HL-60 (cell line): ENCODE measurements at regions not wholly inside any gene's neighbourhood (a gene's known extent, or its start where the extent isn't known, plus 50 kb on each side); places are given as distances from the start of the nearest gene placed in this dataset.

Experiments used
- DNase-seq, 2 experiments: peaks; one replicate each; pipeline ENCODE4 v3.0.0-alpha.2; 2010 to 2020; ENCODE audit warnings: low read depth in 1 of 2, low spot score in 1 of 2
- H3K27ac ChIP-seq: fragments of 250-450 bp; sonication (Bioruptor Pico); replicated peaks from 2 replicates; pipeline ENCODE4 v1.5.1; 2020; ENCODE audit warnings: mild to moderate bottlenecking, moderate library complexity
- H3K27me3 ChIP-seq: fragments of 250-450 bp; sonication (Bioruptor Pico); 2 replicates; pipeline ENCODE4 v1.5.1; 2021; ENCODE audit warnings: mild to moderate bottlenecking, moderate library complexity; ENCODE audit not compliant: insufficient read depth, poor library complexity, severe bottlenecking
- H3K4me3 ChIP-seq: replicated peaks from 2 replicates; pipeline ENCODE4 v1.5.1; 2011; ENCODE audit warnings: mild to moderate bottlenecking, control low read depth, low read length; ENCODE audit not compliant: insufficient read depth
- GABPA ChIP-seq: IDR thresholded peaks from 2 replicates; pipeline ENCODE4 v1.6.1; 2012; ENCODE audit warnings: low read depth
- POLR2AphosphoS5 ChIP-seq: IDR thresholded peaks from 2 replicates; pipeline ENCODE4 v1.6.1; 2012; ENCODE audit warnings: low read depth
- SPI1 ChIP-seq: IDR thresholded peaks from 2 replicates; pipeline ENCODE4 v1.6.1; 2012; ENCODE audit warnings: low read depth, mild to moderate bottlenecking, borderline replicate concordance
- TF ChIP-seq, protein P1 (sequence below): IDR thresholded peaks from one replicate; pipeline ENCODE4 v1.5.1; 2011; ENCODE audit warnings: low read length, control low read depth, inconsistent platforms; ENCODE audit not compliant: insufficient read depth
- TF ChIP-seq, protein P2 (sequence below): IDR thresholded peaks from 2 replicates; pipeline ENCODE4 v1.6.1; 2012; ENCODE audit warnings: low read depth; ENCODE audit not compliant: insufficient replicate concordance

DNA sequence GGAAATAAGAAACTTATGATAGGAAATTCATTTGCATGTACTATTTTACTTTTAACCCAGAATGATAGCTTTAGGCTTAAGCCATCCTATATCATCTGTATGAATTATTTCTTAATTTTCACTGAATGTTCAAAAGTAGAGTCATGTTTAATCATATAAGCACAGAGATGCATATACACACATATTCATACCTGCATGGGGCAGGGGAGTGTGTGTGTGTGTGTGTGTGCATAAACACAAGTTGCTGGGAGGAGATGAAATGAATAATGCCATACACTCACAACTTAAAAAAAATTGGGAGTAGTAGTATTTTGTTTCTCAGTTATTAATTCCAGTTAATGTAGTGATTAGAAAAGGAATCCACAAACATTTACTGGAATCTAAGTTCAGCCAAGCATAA is 83.1 kb upstream of the IKZF1 start:
- Histone ChIP-seq H3K4me3 (no peak overlapping the region), H3K27me3 (no peaks in the 10 kb centered on the region), H3K27ac (peak overlapping the region; percentile 61)
- no peak for DNase-seq
- TF ChIP-seq SPI1 (no peak), POLR2AphosphoS5 (no peak), GABPA (no peak)
- TF ChIP-seq, protein P1, sequence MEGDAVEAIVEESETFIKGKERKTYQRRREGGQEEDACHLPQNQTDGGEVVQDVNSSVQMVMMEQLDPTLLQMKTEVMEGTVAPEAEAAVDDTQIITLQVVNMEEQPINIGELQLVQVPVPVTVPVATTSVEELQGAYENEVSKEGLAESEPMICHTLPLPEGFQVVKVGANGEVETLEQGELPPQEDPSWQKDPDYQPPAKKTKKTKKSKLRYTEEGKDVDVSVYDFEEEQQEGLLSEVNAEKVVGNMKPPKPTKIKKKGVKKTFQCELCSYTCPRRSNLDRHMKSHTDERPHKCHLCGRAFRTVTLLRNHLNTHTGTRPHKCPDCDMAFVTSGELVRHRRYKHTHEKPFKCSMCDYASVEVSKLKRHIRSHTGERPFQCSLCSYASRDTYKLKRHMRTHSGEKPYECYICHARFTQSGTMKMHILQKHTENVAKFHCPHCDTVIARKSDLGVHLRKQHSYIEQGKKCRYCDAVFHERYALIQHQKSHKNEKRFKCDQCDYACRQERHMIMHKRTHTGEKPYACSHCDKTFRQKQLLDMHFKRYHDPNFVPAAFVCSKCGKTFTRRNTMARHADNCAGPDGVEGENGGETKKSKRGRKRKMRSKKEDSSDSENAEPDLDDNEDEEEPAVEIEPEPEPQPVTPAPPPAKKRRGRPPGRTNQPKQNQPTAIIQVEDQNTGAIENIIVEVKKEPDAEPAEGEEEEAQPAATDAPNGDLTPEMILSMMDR, result no peak
- TF ChIP-seq, protein P2, sequence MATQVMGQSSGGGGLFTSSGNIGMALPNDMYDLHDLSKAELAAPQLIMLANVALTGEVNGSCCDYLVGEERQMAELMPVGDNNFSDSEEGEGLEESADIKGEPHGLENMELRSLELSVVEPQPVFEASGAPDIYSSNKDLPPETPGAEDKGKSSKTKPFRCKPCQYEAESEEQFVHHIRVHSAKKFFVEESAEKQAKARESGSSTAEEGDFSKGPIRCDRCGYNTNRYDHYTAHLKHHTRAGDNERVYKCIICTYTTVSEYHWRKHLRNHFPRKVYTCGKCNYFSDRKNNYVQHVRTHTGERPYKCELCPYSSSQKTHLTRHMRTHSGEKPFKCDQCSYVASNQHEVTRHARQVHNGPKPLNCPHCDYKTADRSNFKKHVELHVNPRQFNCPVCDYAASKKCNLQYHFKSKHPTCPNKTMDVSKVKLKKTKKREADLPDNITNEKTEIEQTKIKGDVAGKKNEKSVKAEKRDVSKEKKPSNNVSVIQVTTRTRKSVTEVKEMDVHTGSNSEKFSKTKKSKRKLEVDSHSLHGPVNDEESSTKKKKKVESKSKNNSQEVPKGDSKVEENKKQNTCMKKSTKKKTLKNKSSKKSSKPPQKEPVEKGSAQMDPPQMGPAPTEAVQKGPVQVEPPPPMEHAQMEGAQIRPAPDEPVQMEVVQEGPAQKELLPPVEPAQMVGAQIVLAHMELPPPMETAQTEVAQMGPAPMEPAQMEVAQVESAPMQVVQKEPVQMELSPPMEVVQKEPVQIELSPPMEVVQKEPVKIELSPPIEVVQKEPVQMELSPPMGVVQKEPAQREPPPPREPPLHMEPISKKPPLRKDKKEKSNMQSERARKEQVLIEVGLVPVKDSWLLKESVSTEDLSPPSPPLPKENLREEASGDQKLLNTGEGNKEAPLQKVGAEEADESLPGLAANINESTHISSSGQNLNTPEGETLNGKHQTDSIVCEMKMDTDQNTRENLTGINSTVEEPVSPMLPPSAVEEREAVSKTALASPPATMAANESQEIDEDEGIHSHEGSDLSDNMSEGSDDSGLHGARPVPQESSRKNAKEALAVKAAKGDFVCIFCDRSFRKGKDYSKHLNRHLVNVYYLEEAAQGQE, result no peak

DNA sequence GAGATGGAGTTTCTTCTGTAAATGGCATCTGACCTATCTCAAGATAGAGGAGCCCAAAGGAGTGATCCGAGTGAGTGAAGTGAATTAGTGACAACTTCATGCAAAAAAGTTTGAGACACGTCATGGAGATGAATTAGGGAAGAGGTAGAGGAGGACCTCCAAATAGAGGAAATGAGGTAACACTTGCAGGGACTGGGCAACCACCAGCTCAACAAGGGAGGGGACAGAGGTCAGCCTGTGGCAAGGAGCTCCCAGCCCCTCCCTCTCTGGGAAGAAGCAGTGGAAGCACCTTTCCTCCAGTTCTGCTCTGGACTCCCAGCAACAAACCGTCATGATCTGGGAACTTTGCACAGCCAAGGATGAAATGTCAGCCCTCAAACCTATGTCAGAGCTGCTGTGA is 83.5 kb upstream of the IKZF1 start:
- H3K4me3 ChIP-seq, result no peak overlapping the region
- peak overlapping the region; percentile 61 for H3K27ac ChIP-seq
- no peaks in the 10 kb centered on the region for H3K27me3 ChIP-seq
- peak; percentile 95 for TF ChIP-seq SPI1
- TF ChIP-seq POLR2AphosphoS5, result peak; percentile 76
- TF ChIP-seq, protein P2, result no peak
- TF ChIP-seq, protein P1, result no peak
- TF ChIP-seq GABPA, result no peak
- peak in 1 of 2 experiments; percentile 91 for DNase-seq

DNA sequence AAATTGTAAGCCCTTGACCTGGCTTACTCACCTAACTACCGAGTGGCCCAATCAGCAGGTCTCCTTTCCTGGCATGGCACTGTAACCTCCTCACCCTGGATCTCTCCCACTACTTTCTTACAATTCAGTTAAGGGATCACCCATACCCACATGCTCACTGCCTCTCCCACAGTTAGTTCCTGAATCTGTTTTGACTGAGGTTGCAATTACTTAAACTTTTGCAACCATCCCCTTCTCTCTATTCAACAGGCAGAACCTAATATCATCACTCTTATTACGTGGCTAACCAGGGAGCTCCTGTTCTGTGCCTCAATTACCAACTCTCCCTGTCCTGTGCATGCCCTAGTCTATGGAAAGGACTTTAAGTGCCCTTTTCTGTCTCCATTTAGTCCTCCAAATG is 84.2 kb upstream of the IKZF1 start:
- DNase-seq, result peak in 1 of 2 experiments; percentile 73
- no peaks in the 10 kb centered on the region for H3K27me3 ChIP-seq
- H3K27ac ChIP-seq, result peak overlapping the region; percentile 61
- H3K4me3 ChIP-seq, result no peak overlapping the region
- no peak for TF ChIP-seq GABPA
- TF ChIP-seq, protein P2, result no peak

DNA sequence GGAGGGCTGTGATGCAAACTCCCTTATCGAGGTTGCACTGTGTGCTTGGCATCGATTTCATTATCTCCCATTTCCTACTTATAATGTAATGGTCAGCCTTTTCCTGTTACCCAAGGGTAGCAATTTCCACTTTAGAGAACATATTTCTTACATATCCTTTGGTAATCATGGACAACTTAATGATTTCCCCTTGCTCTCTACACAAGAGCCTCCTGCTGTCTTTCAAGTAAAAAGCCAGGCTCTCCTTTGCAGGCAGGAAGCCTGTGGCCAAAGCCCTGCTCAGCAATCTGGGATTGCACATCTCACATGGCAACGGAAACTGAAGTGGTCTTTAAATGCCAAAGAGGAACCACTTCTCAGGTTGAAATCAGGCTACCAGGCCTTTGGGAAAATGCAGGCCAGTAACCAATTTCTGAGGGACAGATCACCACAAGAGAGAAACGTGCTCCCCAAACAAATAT is 86.7 kb upstream of the IKZF1 start:
- peak; percentile 78 for TF ChIP-seq POLR2AphosphoS5
- TF ChIP-seq GABPA, result peak; percentile 46; the same call in 1 of the 2 replicates
- TF ChIP-seq SPI1, result peak; percentile 67
- TF ChIP-seq, protein P1, result no peak
- TF ChIP-seq, protein P2, result peak; percentile 18

More for the DNA sequence above, 86.7 kb upstream of the IKZF1 start:
- H3K27me3 ChIP-seq, result no peaks in the 10 kb centered on the region
- peak in 1 of 2 experiments; percentile 94 for DNase-seq
- H3K4me3 ChIP-seq, result no peak overlapping the region
- peak overlapping the region; percentile 63 for H3K27ac ChIP-seq
